ENCODE measurements at regions not wholly inside any gene's neighbourhood (a gene's known extent, or its start where the extent isn't known, plus 50 kb on each side); places are given as distances from the start of the nearest gene placed in this dataset.

DNA sequence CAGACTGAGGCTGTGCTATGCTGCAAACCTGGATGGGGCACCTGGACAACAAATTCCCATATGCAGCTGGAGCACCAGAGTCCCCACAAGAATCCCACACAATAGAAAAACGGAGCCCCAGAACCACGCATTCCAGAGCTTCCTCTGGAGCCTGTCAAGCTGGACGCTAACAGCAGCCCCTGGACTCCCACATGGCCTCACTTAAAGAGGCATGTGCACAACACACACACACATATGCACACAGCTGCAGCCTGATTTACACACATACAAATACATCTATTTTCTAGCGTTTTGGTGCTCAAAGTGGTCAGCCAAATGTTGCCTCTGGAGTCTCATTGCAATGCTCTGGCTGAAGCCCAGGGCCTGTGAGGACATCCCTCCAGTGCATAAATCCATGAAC is 632.7 kb upstream of the ID2 start:
- TF ChIP-seq EP300 (IDR thresholded peaks at IDR 0.05), result no peak
- TF ChIP-seq POLR2A (IDR thresholded peaks at IDR 0.05; ENCODE audit: low read depth), result no peak
- TF ChIP-seq, protein P1, sequence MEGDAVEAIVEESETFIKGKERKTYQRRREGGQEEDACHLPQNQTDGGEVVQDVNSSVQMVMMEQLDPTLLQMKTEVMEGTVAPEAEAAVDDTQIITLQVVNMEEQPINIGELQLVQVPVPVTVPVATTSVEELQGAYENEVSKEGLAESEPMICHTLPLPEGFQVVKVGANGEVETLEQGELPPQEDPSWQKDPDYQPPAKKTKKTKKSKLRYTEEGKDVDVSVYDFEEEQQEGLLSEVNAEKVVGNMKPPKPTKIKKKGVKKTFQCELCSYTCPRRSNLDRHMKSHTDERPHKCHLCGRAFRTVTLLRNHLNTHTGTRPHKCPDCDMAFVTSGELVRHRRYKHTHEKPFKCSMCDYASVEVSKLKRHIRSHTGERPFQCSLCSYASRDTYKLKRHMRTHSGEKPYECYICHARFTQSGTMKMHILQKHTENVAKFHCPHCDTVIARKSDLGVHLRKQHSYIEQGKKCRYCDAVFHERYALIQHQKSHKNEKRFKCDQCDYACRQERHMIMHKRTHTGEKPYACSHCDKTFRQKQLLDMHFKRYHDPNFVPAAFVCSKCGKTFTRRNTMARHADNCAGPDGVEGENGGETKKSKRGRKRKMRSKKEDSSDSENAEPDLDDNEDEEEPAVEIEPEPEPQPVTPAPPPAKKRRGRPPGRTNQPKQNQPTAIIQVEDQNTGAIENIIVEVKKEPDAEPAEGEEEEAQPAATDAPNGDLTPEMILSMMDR (IDR thresholded peaks at IDR 0.05), result no peak
- TF ChIP-seq POLR2AphosphoS5 (IDR thresholded peaks at IDR 0.05), result no peak
- Histone ChIP-seq H3K27me3 (no peaks in the 10 kb centered on the region), H3K4me1 (no peaks in the 10 kb centered on the region), H3K9me3 (no peaks in the 10 kb centered on the region), H3K27ac (replicated peaks in 1 of 4) (no peak overlapping the region), H3K36me3 (no peaks in the 10 kb centered on the region), H3K4me3 (no peak overlapping the region)
- WGBS, result 68% methylated on average over 3 of the region's 4 CpGs
- peak; percentile 70 for DNase-seq (ENCODE audit: extremely low spot score)
- intact Hi-C loops (cut with DNase I), result no loop called here

DNA sequence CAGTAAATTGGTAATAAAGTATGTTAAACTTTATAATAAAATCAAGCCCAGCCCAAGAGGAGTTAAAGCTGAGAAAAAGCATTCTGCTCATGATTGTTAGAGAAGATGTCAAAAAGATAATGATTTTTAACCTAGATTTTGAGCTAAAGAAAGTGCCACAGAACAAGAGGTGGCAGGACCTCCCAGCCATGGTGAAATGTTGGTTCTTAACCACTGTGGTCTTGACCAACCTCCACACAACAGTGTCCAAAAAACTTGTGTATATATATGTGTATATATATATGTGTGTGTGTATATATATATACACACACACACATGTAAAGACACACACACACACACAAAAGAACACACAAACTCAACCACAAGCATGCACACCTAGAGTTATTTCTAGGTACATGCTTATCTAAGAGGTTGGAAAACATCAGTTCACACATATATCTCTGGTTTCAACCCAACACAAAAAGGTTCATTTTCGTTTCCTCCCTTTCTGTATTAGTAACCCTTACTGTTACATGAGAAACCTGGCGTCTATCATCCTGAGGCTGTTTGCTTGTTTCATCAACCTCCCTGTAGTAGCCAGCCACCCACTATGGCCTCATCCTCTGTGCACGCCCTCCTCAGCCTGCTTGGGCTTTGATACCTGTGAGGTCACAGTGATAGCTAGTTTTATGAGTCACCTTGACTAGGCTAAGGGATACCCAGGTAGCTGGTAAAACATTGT is 631.8 kb upstream of the ID2 start:
- H3K36me3 ChIP-seq, result no peaks in the 10 kb centered on the region
- no peaks in the 10 kb centered on the region for H3K9me3 ChIP-seq
- H3K27ac ChIP-seq (replicated peaks in 1 of 4), result no peak overlapping the region
- 90% methylated on average over 3 of the region's 3 CpGs for WGBS
- no peaks in the 10 kb centered on the region for H3K4me1 ChIP-seq
- DNase-seq (ENCODE audit: extremely low spot score), result no peak
- no peaks in the 10 kb centered on the region for H3K27me3 ChIP-seq
- intact Hi-C loops (cut with DNase I), result no loop called here
- no peak overlapping the region for H3K4me3 ChIP-seq
- TF ChIP-seq POLR2AphosphoS5 (IDR thresholded peaks at IDR 0.05), result no peak
- TF ChIP-seq POLR2A (IDR thresholded peaks at IDR 0.05; ENCODE audit: low read depth), result no peak
- TF ChIP-seq, protein P1 (IDR thresholded peaks at IDR 0.05), result no peak
- TF ChIP-seq EP300 (IDR thresholded peaks at IDR 0.05), result no peak

DNA sequence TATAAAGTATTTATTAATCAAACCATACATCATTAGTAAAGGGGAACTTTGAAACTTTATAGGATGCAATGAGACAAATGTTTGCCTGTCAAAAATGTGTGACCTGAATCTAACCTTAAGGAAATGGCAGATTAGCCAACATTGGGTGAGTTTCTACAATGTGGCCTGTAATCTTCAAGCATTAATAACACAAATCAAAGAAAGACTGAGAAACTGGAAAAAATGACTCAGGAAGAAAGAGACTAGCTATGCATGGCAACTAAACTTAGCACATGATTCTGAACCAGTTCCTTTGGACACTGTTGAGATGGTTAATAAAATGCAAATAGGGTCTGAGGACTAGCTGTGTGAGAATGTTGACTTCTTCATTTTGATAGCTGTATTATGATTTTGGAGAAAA is 628.6 kb upstream of the ID2 start:
- intact Hi-C loops (cut with DNase I), result no loop called here
- no peak for DNase-seq (ENCODE audit: extremely low spot score)
- TF ChIP-seq EP300 (IDR thresholded peaks at IDR 0.05), result no peak
- no peak for TF ChIP-seq POLR2A (IDR thresholded peaks at IDR 0.05; ENCODE audit: low read depth)
- no peak for TF ChIP-seq POLR2AphosphoS5 (IDR thresholded peaks at IDR 0.05)
- TF ChIP-seq, protein P1 (IDR thresholded peaks at IDR 0.05), result no peak

DNA sequence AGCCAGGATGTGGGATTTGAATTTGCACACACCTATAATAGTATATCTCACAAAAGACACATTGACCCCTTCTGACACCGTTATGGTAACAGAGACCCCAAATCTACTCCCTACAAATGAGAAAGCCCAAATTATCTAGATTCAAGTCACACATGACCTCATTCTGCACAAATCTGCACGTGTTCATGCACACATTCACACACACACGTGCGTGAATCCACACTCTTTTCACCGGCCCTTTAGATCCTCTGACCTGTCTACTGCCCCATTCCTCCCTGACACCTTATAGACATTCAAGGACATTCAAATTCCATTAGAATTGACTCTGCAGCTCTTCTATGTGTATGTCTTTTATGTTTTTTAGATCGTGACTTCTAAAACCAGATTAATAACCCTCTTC is 627.8 kb upstream of the ID2 start:
- WGBS, result 84% methylated on average over 6 of the region's 6 CpGs
- no peaks in the 10 kb centered on the region for H3K36me3 ChIP-seq
- H3K27ac ChIP-seq (replicated peaks in 1 of 4), result no peak overlapping the region
- H3K9me3 ChIP-seq, result no peaks in the 10 kb centered on the region
- peak; percentile 37 for DNase-seq (ENCODE audit: extremely low spot score)
- no peaks in the 10 kb centered on the region for H3K27me3 ChIP-seq
- H3K4me1 ChIP-seq, result peaks cover 0 to 3% (median 0%) of the 10 kb centered on the region in 4 donors
- intact Hi-C loops (cut with DNase I), result no loop called here
- H3K4me3 ChIP-seq, result no peak overlapping the region
- TF ChIP-seq POLR2A (IDR thresholded peaks at IDR 0.05; ENCODE audit: low read depth), result no peak

More for the DNA sequence above, 628.6 kb upstream of the ID2 start:
- no peak overlapping the region for H3K4me3 ChIP-seq
- H3K27ac ChIP-seq (replicated peaks in 1 of 4), result no peak overlapping the region
- no peaks in the 10 kb centered on the region for H3K36me3 ChIP-seq
- no peaks in the 10 kb centered on the region for H3K4me1 ChIP-seq
- no peaks in the 10 kb centered on the region for H3K27me3 ChIP-seq
- H3K9me3 ChIP-seq, result no peaks in the 10 kb centered on the region

DNA sequence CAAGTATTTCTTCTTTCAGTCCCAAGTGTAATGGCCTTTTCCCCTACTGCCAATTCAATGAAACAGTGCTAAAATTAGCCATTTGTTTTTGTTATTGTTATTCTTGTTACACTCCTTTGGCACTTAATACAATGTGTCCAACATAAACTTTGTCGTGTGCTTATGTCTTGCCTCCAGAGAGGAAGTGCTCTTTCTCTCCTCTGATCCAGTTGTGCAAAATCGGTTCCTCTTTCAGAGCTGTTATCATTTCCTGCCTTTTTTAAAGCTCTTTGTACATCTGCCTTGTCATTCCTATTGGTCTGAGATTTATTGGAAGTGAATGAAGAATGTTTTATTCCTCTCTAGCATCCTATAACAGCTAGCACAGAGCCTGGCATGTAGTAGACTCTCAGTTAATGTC is 623.2 kb upstream of the ID2 start:
- no peak overlapping the region for H3K27ac ChIP-seq (replicated peaks in 1 of 4)
- H3K9me3 ChIP-seq, result no peaks in the 10 kb centered on the region
- DNase-seq (ENCODE audit: extremely low spot score), result no peak
- TF ChIP-seq, protein P1 (IDR thresholded peaks at IDR 0.05), result no peak
- TF ChIP-seq POLR2AphosphoS5 (IDR thresholded peaks at IDR 0.05), result no peak
- TF ChIP-seq POLR2A (IDR thresholded peaks at IDR 0.05; ENCODE audit: low read depth), result no peak
- TF ChIP-seq EP300 (IDR thresholded peaks at IDR 0.05), result no peak
- 28% methylated on average over 2 of the region's 2 CpGs for WGBS
- intact Hi-C loops (cut with DNase I), result no loop called here
- H3K36me3 ChIP-seq, result no peaks in the 10 kb centered on the region
- peaks cover 0 to 3% (median 0%) of the 10 kb centered on the region in 4 donors for H3K4me1 ChIP-seq
- H3K4me3 ChIP-seq, result no peak overlapping the region
- no peaks in the 10 kb centered on the region for H3K27me3 ChIP-seq

Measured in esophagus muscularis mucosa (tissue), 4 donors.